Activated CD4-positive, alpha-beta T cell treated with anti-CD3 and anti-CD28 coated beads, Interleukin-10, Interleukin-2, amounts not matched to agents 100 ng/mL and 50 ng/mL, durations not matched to agents 16 hours and 8 hours (primary cell): ENCODE measurements at regions not wholly inside any gene's neighbourhood (a gene's known extent, or its start where the extent isn't known, plus 50 kb on each side); places are given as distances from the start of the nearest gene placed in this dataset.
"Not testable (repeated sequence)": the region's sequence is repeated elsewhere in the genome, so short reads cannot be mapped to it uniquely, and the experiment has no call there.

Source experiments
- DNase-seq: peaks from one replicate; pipeline ENCODE4 v3.0.0-alpha.2; 2020

DNA sequence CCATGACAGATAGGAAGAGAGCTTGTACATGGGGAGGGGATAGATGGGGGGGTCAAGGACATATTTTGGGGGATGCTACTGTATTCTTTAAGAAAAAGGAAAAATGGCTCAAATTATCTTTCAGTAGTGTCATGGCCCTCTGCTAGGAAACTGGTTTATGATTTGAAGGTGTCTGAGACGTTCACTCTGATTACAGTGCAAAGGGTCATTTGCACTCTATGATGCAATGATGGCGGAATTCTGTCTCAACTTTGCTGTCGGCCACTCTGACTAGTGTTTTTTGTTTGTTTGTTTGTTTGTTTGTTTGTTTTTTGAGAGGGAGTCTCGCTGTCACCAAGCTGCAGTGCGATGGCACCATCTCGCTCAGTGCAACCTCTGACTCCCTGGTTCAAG is 180.0 kb downstream of the SOX4 start:
- no peak for DNase-seq

DNA sequence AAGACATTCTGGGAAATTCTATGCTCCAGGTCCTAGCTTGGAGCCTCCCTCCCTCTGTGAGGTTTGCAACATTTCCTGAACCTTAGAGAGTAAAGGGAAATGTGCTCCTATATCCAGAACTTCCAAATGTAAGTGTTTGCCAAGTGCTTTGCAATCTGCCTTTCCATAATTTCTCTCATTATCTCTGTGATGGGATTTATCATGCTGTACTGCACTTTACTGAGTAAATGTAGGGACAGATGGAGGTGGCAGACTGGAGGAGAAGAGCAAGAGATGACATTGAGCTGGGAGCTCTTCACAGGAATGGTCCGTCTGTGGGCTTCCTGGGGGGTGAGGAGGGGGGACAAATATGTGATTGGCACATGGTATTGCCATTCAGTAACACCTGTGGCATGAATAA is 184.3 kb downstream of the SOX4 start:
- no peak for DNase-seq

DNA sequence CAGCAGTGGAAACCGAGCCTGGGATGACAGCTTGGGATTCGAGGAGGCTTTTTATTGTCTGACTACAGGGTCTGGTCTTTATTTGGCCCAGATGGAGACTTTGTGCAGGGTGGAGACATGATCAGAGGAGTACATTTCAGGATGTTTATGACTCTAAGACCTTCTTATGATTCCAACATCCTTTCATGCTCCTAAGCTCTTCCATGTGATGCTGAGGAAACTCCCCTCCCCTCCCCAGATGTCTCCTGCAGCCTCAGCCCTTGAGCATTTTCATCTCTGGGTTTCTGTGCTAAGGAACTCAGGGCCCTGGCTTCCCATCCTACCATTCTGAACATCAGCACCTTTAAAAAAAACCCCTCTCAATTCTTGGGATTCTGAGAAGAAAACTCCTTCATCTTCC is 186.6 kb downstream of the SOX4 start:
- DNase-seq, result no peak

DNA sequence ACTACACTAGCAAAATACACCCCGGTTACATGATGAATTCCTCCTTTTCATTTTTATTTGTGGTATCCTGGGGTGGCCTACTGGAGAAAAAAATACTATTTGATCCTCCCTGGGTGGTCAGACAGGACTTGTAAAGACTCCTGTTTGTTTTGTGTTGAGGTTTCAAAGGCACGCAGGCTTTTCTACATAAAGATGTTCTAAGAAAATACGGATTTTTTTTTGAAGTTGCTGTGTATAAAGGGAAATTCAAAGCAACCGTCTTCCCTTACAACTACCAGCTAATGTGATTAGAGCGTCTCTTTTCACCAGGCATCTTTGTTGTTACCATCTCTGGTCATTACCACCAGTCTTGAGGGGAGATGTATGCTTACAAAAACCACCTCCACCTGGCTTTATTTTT is 187.1 kb downstream of the SOX4 start:
- no peak for DNase-seq

DNA sequence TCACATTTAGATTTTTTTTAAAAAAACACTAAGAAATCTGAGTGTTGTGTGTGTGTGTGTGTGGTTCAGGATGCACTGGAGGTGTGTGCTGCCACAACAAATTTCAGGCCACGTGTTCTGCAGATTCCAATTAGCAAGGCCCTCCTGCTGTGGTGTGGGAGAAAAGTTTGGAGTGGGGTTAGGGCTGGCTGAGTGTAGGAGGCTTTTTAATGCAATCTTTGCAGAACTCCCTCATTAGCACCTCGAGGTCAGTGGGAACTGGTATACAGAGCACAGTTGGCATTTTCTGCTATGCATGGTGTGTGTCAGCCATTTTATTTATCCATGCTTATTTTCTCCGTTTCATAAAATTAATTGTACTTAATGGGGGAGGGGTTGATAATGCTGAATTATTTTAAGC is 187.6 kb downstream of the SOX4 start:
- no peak for DNase-seq

DNA sequence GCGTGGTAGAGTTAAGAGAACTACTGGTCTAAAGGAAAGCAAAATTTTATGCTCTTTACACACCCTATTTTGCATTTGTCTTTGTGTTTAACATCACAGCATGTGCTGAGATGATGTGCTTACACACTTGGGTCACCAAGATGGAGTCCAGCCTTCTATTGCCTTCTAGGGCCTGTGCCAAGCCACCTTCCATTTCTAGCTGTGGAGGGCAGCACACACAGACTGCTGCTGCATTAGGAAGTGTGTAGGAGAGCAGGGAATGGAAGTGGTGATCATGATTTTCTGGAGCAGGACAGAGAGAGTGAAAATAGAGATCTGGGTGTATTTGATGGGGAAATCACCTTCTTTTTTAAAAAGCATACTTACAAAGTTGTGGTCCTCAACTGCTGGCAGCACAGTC is 191.6 kb downstream of the SOX4 start:
- no peak for DNase-seq

DNA sequence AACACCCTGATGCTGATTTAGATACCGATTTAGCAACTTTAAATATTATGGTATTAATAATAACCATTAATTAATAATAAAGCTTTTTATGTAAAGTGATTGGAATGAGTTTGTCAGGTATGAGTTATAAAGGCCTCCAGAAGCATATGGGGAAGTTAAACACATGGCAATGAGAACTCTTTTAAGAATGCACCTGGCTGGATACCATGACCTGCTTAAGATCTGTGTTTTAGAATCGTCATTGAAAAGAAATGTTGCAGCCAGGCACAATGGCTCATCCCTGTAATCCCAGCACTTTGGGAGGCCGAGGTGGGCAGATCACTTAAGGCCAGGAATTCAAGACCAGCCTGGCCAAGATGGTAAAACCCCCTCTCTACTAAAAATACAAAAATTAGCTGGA is 197.5 kb downstream of the SOX4 start:
- no peak for DNase-seq

DNA sequence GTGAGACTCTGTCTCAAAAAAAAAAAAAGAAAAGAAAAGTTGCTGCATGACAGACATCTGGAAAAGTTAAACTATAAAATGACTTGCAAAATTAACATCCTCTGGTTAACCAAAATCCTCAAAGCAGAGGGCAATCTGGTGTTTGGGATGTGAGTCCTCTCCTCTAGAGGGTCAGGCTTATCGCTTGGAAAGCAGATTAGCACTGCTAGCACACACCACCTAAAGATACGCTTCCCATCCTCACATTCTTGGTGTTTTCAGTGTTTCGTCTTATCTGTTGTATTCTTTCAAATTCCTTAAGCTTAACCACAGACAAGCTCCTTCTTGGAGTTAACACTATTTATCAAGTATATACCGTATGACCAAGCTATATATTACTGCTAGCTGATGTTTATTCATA is 198.0 kb downstream of the SOX4 start:
- DNase-seq, result no peak

DNA sequence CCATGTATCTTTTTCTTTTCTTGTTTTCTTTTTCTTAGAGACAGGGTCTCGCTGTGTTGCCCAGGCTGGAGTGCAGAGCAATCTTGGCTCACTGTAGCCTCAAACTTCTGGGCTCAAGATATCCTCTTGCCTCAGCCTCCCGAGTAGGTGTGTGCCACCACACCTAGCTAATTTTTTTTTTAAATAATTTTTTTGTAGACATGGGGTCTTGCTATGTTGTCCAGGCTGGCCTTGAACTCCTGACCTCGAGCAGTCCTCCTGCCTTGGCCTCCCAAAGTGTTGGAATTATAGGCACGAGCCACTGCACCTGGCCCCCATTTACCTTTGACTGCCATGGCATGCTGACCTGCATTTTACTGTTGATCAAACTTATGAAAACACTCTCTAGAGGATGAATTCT is 198.6 kb downstream of the SOX4 start:
- no peak for DNase-seq

DNA sequence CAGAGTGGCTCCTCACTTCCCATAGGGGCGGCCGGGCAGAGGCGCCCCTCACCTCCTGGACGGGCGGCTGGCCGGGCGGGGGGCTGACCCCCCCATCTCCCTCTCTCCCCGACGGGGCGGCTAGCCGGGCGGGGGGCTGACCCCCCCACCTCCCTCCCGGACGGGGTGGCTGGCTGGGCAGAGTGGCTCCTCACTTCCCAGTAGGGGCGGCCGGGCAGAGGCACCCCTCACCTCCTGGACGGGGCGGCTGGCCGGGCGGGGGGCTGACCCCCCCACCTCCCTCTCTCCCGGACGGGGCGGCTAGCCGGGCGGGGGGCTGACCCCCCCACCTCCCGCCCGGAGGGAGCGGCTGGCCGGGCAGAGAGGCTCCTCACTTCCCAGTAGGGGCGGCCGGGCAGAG is 203.4 kb downstream of the SOX4 start:
- DNase-seq, result not testable (repeated sequence)

DNA sequence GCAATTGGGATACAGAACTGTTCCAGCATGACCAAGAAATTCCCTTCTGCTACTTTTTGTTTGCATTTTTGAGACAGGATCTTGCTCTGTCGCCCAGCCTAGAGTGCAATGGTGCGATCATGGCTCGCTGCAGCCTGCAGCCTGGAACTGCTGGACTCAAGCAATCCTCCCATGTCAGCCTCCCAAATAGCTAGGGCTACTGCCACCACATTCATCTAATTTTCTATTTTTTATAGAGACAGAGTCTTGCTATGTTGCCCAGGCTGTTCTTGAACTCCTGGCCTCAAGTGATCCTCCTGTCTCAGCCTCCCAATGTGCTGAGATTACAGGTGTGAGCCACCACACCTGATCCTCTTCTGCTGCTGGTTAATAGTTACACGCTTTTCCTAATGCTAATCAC is 204.9 kb downstream of the SOX4 start:
- no peak for DNase-seq

DNA sequence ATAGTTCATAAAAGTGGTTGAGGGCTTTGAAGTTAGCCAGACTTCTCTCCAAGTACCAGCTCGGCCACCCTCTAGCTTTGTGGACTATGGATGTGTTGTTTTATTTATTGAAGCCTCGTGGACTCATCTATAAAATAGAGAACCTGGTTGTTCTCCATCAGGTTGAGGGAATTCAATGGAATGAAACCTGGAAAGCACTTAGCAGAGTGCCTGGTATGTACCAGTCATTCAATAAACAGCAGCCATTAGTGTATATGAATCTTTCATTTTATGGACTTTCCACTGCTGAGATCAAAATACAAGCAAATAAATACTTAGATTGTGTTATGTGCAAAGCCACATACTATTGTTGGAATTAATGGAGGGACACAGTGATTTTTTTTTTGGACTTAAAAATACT is 206.8 kb downstream of the SOX4 start:
- no peak for DNase-seq

DNA sequence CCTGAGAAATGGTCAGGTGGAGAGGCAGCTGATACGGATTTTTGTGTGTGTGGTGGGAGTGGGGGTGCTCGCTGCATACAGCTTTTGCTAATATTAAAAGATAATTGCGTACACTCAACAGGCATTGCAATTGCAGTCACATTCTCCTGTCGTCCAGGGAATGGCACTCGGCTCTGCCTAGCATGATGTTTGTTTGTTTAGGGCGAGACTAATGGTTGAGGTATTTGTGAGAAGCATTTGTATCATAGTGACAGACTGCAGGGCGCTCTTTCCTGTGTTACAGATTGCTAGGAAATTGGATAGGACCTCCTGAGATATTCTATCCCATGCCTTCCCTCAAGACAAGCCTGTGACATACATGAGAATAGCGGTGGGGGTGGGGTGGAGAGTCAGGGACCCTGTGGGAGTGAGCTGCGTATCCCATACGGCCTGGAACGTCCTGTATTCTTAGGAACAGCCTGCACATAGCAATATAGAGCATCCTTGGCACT is 207.4 kb downstream of the SOX4 start:
- no peak for DNase-seq

DNA sequence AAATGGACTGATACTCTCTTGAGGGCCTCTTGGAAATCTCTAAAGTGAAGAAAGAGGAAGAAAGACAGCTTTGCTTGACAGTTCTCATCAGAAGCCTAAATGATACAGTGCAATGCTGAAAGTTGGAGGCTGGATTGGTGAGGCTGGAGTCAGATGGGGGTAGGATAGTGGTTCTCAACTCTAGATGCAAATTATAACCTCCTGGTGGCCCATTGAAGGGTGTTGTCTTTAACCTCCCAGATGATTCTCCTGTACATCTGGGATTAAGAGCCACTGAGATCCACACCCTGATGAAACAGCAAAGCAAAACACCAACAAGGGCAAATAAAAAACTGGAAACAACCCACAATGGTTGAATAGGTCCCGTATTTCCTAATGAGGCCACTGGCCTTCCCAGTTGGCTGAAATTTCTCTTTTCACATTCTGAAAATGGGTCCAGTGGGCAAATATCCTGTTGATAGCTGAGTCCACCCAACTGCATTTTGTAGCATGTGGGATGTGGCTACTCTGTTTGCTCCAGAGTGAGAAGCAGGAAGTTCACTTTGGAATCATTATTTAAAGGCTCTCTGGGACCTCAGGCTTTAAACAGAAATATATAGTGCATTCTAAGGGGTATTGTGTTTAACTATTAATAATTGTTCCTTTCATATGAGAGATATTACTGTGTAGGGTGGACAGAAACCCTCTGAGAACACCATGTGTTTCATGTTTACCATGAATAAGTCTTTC is 208.1 kb downstream of the SOX4 start:
- no peak for DNase-seq

DNA sequence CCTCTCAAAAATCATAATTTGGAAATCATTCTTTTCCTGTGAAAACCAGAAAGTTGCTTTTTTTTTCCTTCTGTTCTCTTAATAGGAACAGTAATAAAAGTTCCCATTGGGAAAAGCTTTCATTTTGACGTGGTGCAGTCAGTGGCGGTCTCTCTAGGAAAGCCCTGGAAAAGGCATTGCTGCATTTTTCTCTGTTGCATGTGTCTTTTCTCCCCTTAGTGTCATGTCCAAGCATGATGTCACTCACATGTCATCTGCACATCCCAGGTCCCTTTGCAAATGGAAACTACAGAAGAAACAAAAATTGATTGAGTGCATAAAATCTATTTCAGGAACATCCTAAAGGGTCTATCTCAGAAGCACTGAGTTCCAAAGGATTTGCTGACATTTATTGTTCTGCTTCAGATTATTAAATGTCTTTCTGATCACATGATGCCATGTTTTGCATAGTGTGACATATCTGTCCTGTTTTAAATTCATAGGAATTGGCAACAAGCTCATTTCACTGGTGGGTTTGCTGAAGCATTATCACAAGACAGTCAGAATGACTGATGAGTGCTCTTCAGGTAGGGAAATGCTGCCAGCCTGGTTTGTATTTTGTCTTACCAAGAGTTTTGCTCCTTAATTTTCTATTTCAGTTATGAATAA is 208.7 kb downstream of the SOX4 start:
- DNase-seq, result no peak

DNA sequence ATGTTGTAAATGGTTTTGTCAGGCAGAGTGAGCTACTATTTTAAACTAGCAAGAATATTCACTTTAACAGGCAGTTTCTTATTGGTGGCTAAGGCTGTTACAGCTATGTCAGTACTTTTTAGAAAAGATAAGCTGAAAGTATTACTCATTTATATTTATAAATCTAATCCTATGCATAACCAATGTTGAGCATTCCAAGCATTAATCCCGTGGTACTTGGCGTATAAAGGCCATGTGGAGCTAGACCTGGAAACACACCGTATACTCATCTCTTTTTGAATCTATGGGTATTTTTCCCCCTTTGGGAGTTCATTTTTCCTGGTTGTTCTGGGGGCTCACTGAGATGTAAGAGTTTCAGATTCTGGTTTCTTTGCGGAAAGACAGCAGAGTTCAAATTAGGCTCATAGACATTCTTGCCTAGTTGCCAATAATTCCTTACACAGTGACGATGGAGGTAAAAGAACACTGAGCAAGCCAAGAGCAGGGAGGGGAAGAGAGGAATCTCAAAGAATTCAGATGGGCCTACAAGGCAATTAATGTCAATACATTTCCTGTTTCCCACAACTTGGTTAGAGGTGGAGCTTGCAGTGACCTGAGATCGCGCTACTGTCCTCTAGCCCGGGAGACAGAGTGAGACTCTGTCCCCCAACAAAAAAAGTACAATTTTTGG is 211.5 kb downstream of the SOX4 start:
- no peak for DNase-seq

DNA sequence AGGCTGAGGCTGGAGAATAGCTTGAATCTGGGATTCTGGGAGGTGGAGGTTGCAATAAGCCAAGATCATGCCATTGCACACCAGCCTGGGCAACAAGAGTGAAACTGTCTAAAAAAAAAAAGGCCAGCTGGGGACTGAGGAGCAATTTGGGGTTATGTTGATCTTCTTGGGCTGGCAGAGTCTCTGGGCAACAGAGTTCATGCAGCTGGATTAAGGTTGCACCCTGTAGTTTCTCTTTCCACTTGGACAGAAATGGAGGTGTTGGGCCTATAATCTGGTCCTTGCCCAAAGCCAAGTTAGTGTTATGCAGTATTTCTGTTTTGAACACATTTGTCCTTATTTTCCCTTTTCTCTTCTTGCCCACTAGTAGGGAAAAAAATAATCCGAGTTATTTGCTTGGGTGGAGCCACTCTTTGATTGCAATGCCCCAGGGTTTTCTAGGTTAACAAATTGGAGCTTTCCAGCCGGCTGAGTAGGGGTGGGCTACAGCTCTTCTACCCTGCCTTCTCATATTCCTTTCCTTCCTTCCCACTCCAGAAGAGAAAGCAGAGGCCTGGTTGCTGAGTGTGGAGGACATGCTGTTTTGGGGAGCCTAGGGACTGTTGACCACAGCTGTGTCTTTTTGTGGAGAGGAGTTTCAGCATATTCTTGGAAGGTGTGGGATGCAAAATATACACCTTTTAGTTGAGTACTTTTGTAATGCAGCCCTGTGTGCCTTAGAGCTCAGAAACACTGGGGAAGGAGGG is 213.9 kb downstream of the SOX4 start:
- DNase-seq, result no peak

DNA sequence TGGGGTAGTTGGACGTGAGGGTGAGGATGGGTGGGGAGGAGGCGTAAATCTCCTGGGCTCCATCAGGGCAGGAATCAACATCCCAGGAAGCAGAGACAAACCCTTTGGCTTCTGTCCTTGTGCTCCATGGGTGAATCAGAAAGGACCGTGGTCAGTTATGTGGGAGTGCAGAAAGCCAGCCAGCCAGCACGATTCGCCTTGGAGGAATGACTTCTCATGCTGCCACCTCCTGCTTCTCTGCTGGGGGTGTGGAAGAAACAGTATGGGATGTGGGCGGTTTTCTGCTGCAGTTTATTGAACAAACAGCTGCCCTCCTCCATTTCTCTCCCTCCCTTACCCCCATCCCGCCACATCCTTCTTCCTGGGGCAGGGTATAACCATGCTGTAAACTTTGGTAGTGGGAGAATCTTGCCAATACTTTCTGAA is 214.5 kb downstream of the SOX4 start:
- no peak for DNase-seq

DNA sequence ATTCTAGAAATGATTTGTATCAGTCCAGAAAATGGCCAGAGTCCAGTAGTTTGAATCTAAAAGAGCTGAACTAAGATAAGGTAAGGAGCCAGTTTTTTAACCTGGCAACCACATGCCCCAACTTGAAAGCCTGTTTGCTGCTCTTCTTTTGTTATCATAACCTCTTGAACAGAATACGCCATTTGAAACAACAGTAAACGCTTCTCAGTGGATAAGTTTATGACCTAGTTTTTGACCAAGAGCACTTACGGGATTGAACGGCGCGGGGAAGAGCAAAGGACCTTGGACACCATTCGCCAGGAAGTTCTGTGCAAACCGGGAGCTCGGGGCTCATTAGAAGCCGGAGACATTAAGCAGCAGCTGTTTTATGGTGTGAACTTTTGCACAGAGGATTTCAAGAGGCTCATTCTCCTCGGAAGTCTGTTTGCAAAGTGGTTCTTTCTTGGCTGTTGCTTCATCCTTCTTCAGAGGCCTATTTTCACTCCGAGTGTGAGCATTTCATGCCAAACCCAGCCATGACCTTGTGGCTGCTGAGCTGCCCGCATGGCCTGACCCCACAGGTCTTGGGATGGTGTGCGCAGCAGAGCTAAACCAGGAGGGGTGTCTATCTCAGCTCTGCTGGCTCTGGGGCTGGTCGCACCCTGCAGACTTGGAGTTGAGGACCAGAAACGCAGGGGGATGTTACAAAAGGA is 215.1 kb downstream of the SOX4 start:
- no peak for DNase-seq

DNA sequence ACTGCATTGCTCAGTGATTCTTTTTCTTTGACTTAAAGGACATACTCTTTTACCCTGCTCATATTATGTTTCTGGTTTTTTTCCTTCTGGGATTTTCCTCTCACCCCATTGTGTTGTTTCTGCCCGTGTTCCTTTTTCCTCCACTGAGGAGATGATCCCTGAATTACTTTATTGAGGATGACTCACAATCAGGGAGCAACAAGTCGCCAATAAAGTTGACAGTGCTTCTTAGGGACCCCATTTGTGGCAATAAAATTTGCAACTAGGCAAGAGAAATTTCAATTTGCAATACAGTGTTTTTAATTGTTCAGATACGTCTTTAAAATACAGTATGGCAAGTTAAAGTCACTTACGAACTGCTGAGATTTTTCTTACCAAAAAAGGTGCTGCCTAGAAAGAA is 217.9 kb downstream of the SOX4 start:
- DNase-seq, result no peak

DNA sequence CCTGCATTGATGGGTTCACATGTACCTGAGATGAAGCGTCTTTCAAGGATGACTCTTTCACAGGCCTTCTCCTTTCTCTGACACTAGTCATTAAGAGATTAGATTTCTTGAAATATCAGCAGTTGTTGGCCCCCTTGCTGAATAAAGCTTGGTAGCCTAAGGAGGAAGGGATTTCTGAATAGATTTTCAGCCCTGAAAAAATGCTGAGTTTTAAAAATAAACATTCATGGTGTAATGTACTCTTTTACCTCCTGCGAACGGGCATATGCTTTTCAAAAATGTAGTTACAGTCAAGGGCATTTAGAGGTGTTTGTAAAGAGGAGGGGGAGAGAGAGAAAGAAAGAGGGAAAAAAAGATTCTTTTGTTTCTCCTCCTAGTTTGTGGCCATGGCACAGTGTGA is 222.7 kb downstream of the SOX4 start:
- DNase-seq, result no peak

DNA sequence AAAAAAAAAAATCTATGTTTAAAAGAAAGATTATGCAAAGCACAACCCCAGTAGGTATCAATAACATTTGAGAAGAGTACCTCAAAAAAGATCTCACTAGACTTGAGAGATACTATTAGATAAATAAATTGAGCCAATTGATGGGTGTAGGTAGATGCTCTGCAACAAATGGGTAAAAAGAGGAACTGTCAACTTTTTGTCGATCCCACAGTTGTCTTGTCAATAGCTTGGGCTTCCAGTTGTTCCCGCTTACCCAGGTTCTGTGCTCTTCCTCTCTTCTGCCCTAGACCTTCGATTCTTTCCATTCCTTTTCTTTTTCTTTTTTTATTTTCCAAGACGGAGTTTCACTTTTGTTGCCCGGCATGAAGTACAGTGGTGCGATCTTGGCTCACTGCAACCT is 226.9 kb downstream of the SOX4 start:
- no peak for DNase-seq

DNA sequence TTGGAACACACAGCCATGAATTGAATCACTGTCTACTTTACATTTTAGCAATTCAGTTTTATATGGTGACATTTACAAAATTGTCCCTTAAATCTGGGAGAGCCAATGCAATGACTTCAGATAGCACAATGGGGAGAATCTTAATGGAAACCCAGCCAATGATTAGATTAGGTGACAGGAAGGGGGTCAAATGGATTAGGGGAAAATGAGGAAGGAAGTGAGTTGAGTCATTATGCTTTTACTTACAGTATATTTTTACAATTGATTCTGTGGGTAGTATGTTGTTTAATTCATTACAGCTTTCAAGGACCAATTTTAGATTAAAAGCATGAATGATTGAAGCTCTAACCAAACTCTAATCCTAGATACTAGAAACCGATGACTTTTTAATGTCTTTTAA is 229.8 kb downstream of the SOX4 start:
- no peak for DNase-seq
